ENCODE measurements at regions not wholly inside any gene's neighbourhood (a gene's known extent, or its start where the extent isn't known, plus 50 kb on each side); places are given as distances from the start of the nearest gene placed in this dataset.

DNA sequence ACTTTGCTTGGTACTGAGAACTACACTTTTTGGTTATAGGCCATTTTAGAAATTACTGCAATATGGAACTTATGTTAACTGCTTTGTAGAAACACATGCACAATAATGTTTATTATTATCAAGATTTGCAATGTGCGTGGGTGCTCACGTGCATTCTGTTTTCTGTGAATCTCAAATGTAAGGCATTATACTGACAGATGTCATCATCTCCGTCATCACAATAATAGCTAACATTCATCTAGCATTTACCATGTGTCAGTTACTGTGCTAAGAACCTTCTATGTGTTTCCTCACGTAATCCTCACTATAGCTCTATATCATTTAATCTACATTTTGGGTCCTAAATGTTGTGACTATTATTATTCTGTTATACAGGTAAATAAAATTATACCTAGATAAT lies 1214.8 kb upstream of the ADGRL4 start:
- H3K9me3 Mint-ChIP-seq, result no peaks in the 10 kb centered on the region
- no peaks in the 10 kb centered on the region for H3K36me3 Mint-ChIP-seq (ENCODE audit: low read depth)
- no peaks in the 10 kb centered on the region for H3K27me3 Mint-ChIP-seq
- H3K4me3 Mint-ChIP-seq, result no peak overlapping the region
- intact Hi-C loops (cut with micrococcal nuclease), result no loop called here
- no peaks in the 10 kb centered on the region for H3K4me1 Mint-ChIP-seq (ENCODE audit: low read depth)
- H3K27ac Mint-ChIP-seq, result no peak overlapping the region

DNA sequence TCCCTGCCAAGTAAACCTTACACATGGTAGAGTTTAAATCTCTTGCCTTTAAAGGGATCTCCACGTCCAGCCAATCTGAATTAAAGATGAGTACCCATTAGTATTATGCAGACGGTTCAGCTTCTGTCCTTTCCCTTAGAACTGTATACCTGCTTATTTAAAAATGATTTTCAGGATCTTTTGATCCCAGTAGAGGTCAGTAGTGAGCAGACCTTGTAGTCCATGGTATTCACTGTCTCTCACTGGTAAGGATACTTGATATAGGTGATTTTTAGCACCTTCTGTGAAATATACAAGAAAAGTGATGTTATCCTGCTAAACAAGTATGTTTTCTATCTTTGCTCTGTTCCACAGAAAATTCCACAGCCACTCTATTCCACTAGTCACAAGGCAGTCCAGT lies 1211.6 kb upstream of the ADGRL4 start:
- H3K9me3 Mint-ChIP-seq, result no peaks in the 10 kb centered on the region
- no peaks in the 10 kb centered on the region for H3K4me1 Mint-ChIP-seq (ENCODE audit: low read depth)
- intact Hi-C loops (cut with micrococcal nuclease), result no loop called here
- H3K27me3 Mint-ChIP-seq, result no peaks in the 10 kb centered on the region
- no peaks in the 10 kb centered on the region for H3K36me3 Mint-ChIP-seq (ENCODE audit: low read depth)
- no peak overlapping the region for H3K4me3 Mint-ChIP-seq
- H3K27ac Mint-ChIP-seq, result no peak overlapping the region

- no peaks in the 10 kb centered on the region for H3K4me1 Mint-ChIP-seq (ENCODE audit: low read depth)
- no peak overlapping the region for H3K4me3 Mint-ChIP-seq
- no peaks in the 10 kb centered on the region for H3K9me3 Mint-ChIP-seq
- no peak overlapping the region for H3K27ac Mint-ChIP-seq
- H3K36me3 Mint-ChIP-seq (ENCODE audit: low read depth), result no peaks in the 10 kb centered on the region
- no peaks in the 10 kb centered on the region for H3K27me3 Mint-ChIP-seq
- intact Hi-C loops (cut with micrococcal nuclease), result no loop called here
These were observed 1211.0 kb upstream of the ADGRL4 start for GRCh38 chr1:80217377-80217986.

GRCh38 chr1:80214888-80215540 lies 1208.5 kb upstream of the ADGRL4 start:
- no peak overlapping the region for H3K27ac Mint-ChIP-seq
- no peaks in the 10 kb centered on the region for H3K9me3 Mint-ChIP-seq
- H3K4me3 Mint-ChIP-seq, result no peak overlapping the region
- intact Hi-C loops (cut with micrococcal nuclease), result no loop called here
- no peaks in the 10 kb centered on the region for H3K4me1 Mint-ChIP-seq (ENCODE audit: low read depth)
- H3K27me3 Mint-ChIP-seq, result no peaks in the 10 kb centered on the region
- H3K36me3 Mint-ChIP-seq (ENCODE audit: low read depth), result no peaks in the 10 kb centered on the region

DNA sequence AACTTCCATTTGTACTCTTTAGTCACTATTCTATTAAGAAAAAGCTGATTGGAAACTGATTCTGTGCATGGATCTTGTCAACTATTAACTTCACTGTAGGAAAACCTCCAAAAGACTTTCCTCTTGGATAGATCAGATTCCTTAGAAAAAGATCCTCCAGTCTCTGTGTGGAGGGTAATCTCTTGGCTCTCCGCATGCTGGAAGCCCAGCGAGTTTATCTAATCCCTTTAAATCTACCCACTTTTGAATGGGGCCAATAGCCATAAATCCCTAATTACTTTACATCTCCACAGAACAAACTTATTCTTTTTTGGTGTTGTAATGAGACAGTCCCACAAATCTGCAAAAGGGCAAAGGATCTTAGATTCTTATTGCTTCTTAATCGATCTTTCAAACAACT lies 1206.4 kb upstream of the ADGRL4 start:
- no peak overlapping the region for H3K4me3 Mint-ChIP-seq
- H3K4me1 Mint-ChIP-seq (ENCODE audit: low read depth), result no peaks in the 10 kb centered on the region
- no peak overlapping the region for H3K27ac Mint-ChIP-seq
- no peaks in the 10 kb centered on the region for H3K36me3 Mint-ChIP-seq (ENCODE audit: low read depth)
- intact Hi-C loops (cut with micrococcal nuclease), result no loop called here
- no peaks in the 10 kb centered on the region for H3K9me3 Mint-ChIP-seq
- no peaks in the 10 kb centered on the region for H3K27me3 Mint-ChIP-seq

GRCh38 chr1:80211691-80212380 lies 1205.3 kb upstream of the ADGRL4 start:
- H3K27me3 Mint-ChIP-seq, result no peaks in the 10 kb centered on the region
- H3K27ac Mint-ChIP-seq, result no peak overlapping the region
- no peaks in the 10 kb centered on the region for H3K9me3 Mint-ChIP-seq
- no peaks in the 10 kb centered on the region for H3K36me3 Mint-ChIP-seq (ENCODE audit: low read depth)
- H3K4me1 Mint-ChIP-seq (ENCODE audit: low read depth), result no peaks in the 10 kb centered on the region
- intact Hi-C loops (cut with micrococcal nuclease), result no loop called here
- no peak overlapping the region for H3K4me3 Mint-ChIP-seq

- Mint-ChIP-seq H3K4me3 (no peak overlapping the region), H3K4me1 (ENCODE audit: low read depth) (no peaks in the 10 kb centered on the region), H3K27me3 (no peaks in the 10 kb centered on the region), H3K36me3 (ENCODE audit: low read depth) (no peaks in the 10 kb centered on the region), H3K27ac (no peak overlapping the region), H3K9me3 (peaks cover 12% of the 10 kb centered on the region)
- intact Hi-C loops (cut with micrococcal nuclease), result no loop called here
These were observed 1195.6 kb upstream of the ADGRL4 start for GRCh38 chr1:80202118-80202517.

DNA sequence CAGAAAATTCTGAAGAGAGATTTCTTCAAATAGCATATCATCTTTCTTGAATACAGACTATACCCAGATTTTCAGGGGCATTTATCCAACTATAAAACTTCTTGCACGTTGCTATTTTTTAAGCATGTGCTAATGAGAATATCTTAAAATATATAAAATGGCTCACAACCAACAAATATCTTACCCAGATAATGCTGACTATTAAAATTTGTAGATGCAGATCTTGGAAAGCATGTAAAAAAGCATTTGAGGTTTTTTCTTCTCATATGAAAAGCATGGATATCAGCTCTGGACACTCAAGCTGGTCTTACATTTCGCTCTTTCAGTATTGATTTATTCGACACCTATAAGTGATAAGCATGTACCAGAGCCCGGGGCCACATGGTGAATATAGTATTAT lies 1187.7 kb upstream of the ADGRL4 start:
- H3K4me1 Mint-ChIP-seq (ENCODE audit: low read depth), result no peaks in the 10 kb centered on the region
- H3K4me3 Mint-ChIP-seq, result no peak overlapping the region
- no peaks in the 10 kb centered on the region for H3K36me3 Mint-ChIP-seq (ENCODE audit: low read depth)
- H3K9me3 Mint-ChIP-seq, result peaks cover 9% of the 10 kb centered on the region
- no peak overlapping the region for H3K27ac Mint-ChIP-seq
- H3K27me3 Mint-ChIP-seq, result no peaks in the 10 kb centered on the region
- intact Hi-C loops (cut with micrococcal nuclease), result no loop called here

DNA sequence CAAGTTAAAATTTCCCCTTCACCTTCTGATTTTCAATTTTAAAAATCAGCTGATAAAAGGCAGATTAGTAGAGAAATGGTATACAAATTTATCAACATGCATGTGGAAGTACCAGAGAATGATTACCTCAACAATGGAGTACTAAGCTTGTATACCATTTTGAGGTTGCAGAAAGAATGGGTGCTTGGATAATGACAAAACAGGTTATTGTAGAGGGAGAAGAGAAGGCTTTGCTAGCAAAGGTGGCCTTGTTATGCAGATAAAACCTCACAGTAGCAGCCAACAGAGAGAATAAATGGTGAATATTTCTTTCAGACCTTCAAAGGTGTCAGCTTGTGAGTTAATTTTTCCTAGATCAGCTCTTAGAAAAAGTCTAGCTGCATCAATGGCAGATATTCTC lies 1174.9 kb upstream of the ADGRL4 start:
- no peak overlapping the region for H3K4me3 Mint-ChIP-seq
- no peaks in the 10 kb centered on the region for H3K27me3 Mint-ChIP-seq
- H3K9me3 Mint-ChIP-seq, result peaks cover 22% of the 10 kb centered on the region
- H3K27ac Mint-ChIP-seq, result no peak overlapping the region
- H3K36me3 Mint-ChIP-seq (ENCODE audit: low read depth), result no peaks in the 10 kb centered on the region
- no peaks in the 10 kb centered on the region for H3K4me1 Mint-ChIP-seq (ENCODE audit: low read depth)
- intact Hi-C loops (cut with micrococcal nuclease), result loop anchor here (2.0 kb wide), 1 partner anchor 21 kb away; no protein-coding TSS in a partner anchor

- H3K36me3 Mint-ChIP-seq (ENCODE audit: low read depth), result no peaks in the 10 kb centered on the region
- no peaks in the 10 kb centered on the region for H3K4me1 Mint-ChIP-seq (ENCODE audit: low read depth)
- peaks cover 42% of the 10 kb centered on the region for H3K9me3 Mint-ChIP-seq
- H3K4me3 Mint-ChIP-seq, result no peak overlapping the region
- no peak overlapping the region for H3K27ac Mint-ChIP-seq
- no peaks in the 10 kb centered on the region for H3K27me3 Mint-ChIP-seq
- intact Hi-C loops (cut with micrococcal nuclease), result no loop called here
These were observed 1165.1 kb upstream of the ADGRL4 start for GRCh38 chr1:80171631-80172030.

GRCh38 chr1:80170811-80171485 lies 1164.4 kb upstream of the ADGRL4 start:
- intact Hi-C loops (cut with micrococcal nuclease), result no loop called here
- Mint-ChIP-seq H3K27ac (no peak overlapping the region), H3K4me1 (ENCODE audit: low read depth) (no peaks in the 10 kb centered on the region), H3K4me3 (no peak overlapping the region), H3K27me3 (no peaks in the 10 kb centered on the region), H3K9me3 (peaks cover 35% of the 10 kb centered on the region), H3K36me3 (ENCODE audit: low read depth) (no peaks in the 10 kb centered on the region)

GRCh38 chr1:80164150-80164549 lies 1157.6 kb upstream of the ADGRL4 start:
- Mint-ChIP-seq H3K27ac (no peak overlapping the region), H3K4me1 (ENCODE audit: low read depth) (no peaks in the 10 kb centered on the region), H3K36me3 (ENCODE audit: low read depth) (no peaks in the 10 kb centered on the region), H3K9me3 (peaks cover 12% of the 10 kb centered on the region), H3K4me3 (no peak overlapping the region), H3K27me3 (no peaks in the 10 kb centered on the region)
- intact Hi-C loops (cut with micrococcal nuclease), result no loop called here

- Mint-ChIP-seq H3K4me1 (ENCODE audit: low read depth) (no peaks in the 10 kb centered on the region), H3K27ac (no peak overlapping the region), H3K36me3 (ENCODE audit: low read depth) (no peaks in the 10 kb centered on the region), H3K27me3 (no peaks in the 10 kb centered on the region), H3K4me3 (no peak overlapping the region), H3K9me3 (peaks cover 12% of the 10 kb centered on the region)
- intact Hi-C loops (cut with micrococcal nuclease), result no loop called here
These were observed 1157.2 kb upstream of the ADGRL4 start for GRCh38 chr1:80163686-80164085.

DNA sequence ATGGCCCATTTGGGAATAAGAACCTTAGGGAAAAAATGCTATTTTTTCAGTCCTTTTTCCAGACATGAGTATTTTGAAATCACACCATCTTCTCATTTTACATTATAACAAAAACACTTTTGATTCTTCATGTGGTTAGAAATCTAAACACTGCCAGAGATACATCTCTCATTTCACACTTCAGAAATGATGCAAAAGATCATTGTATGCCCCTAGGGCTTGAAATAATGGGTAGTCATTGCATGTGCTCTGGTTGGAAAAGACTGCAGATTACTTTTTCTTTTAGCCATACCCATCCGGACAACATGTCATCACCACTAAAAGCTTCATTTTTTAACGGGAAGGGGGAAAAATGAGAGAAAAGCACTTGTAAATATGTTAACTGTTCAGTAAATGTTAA lies 1152.2 kb upstream of the ADGRL4 start:
- Mint-ChIP-seq H3K27ac (no peak overlapping the region), H3K9me3 (peaks cover 37% of the 10 kb centered on the region), H3K4me1 (ENCODE audit: low read depth) (no peaks in the 10 kb centered on the region), H3K27me3 (no peaks in the 10 kb centered on the region), H3K4me3 (no peak overlapping the region), H3K36me3 (ENCODE audit: low read depth) (no peaks in the 10 kb centered on the region)
- intact Hi-C loops (cut with micrococcal nuclease), result no loop called here

All from dendritic cell treated with granulocyte-macrophage colony-stimulating factor and Interleukin-4, amounts not matched to agents 40 ng/mL and 50 ng/mL, for 4 days (primary cell).